ENCODE measurements at regions not wholly inside any gene's neighbourhood (a gene's known extent, or its start where the extent isn't known, plus 50 kb on each side); places are given as distances from the start of the nearest gene placed in this dataset.

GRCh38 chr11:134853992-134854991 lies 442.2 kb upstream of the B3GAT1 start (continued):
- TF ChIP-seq CHD7 (IDR thresholded peaks at IDR 0.05; ENCODE audit: insufficient replicate concordance, low read length): no peak
- TF ChIP-seq CTCF (IDR thresholded peaks at IDR 0.05; ENCODE audit: control extremely low read depth in 1 of 3, insufficient read depth in 1 of 3, low read depth in 1 of 3, low read length in 3 of 3): no peak
- TF ChIP-seq JUND (IDR thresholded peaks at IDR 0.05; ENCODE audit: low read length): no peak
- 0 out of 2 replicates have a peak, but pooled peaks have one; percentile 37 for TF ChIP-seq E2F6 (IDR thresholded peaks at IDR 0.05)
- no peak for TF ChIP-seq KDM1A (IDR thresholded peaks at IDR 0.05; ENCODE audit: borderline replicate concordance, low read length)
